ENCODE measurements at regions not wholly inside any gene's neighbourhood (a gene's known extent, or its start where the extent isn't known, plus 50 kb on each side); places are given as distances from the start of the nearest gene placed in this dataset.

DNA sequence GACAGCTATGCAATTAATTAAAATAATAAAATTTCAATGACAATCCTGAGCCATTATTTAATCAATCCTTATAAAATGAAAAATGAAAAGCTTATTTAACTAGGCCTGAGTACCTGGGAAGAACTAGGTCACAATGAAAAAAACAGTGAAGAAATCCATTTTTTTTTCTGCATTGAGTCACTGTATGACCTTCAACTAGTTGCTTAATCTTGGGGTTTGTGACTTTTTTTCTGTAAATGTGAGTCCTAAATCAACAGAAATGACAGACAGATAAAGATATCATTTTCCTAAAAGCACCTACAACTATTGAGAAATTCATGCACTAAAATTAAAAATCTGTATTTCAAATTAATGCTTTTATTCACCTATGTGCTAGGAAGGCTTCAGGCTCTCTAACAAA is 96.8 kb downstream of the TMEM26 start:
- no peak for DNase-seq (ENCODE audit: low read depth)

DNA sequence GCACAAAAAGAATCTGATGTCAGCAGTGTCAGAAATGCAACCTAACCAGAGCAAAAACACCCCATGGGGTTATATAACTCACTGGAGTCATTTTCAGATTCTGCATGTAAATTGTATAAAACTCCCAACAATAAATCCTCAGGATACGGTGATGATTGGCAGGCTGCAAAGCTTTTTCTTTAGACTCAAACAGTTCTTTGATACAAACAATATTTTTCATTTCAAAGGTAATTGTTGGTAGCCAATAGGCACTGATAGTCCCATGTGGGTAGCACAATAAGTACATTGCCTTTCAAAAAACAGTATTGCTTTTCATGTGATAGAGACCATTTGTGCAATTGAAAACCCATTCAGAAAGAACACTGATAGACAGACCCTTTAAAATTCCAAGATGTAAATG is 98.0 kb downstream of the TMEM26 start:
- no peak for DNase-seq (ENCODE audit: low read depth)

DNA sequence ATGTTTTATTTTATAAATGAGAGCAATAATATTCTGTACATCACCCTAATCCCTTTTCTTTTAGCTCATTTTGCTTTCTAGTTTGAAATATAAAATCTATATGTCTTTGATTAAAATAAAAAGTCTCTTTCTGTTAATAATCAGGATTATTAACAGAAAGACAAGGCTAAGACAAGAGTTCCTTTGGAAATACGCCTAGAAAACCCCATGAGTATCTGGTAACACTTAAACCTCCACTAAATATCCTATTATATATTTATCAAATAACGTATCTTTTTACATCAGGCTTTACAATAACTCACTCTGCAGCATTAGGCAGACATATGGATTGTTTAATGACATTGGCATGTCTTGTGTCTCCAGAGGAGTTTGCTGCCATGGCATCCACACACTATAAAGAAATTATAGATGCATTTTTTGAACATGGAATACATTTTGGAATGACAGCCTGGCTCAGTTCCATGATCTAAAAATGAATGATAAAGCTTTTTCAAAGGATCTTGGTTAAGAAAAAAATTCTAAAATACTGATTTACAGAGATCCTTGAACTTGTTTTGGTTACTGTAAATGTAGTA is 98.7 kb downstream of the TMEM26 start:
- DNase-seq (ENCODE audit: low read depth), result no peak

DNA sequence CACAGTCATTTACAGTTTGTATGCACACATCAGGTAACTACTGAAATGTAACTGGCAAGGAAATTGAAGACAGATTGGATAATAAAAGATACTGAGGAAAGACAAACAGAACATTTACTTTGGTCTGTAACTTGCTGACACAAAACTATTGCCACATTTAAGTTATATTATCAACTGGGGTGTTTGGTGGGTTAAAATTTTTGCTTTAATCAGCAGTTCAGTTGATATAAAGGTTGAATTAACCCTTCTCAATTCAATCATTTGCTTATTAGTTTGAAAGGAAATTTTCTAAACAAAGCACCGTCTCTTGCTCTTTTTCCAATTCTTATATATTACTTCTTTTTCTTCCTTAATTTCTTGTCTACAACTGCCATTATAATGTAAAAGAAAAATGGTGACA is 102.4 kb downstream of the TMEM26 start:
- no peak for DNase-seq (ENCODE audit: low read depth)

DNA sequence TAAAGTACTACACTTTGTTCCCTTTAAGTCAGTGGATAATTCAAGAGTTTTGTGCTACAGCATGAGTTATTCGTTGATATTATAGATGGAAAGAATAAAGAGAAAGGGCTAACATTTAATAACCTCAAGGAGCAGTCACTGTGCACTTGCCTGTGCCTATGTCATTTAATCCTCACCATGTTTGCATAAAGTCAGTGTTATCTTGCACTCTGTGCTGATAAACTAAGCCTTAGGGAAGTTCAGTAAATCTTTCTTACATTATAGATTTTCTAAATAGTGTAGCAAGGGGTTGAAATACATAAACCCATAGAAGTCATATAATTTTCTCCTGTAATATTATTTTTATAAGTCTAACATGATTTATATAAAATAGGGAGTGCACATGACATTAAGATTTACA is 103.1 kb downstream of the TMEM26 start:
- no peak for DNase-seq (ENCODE audit: low read depth)

DNA sequence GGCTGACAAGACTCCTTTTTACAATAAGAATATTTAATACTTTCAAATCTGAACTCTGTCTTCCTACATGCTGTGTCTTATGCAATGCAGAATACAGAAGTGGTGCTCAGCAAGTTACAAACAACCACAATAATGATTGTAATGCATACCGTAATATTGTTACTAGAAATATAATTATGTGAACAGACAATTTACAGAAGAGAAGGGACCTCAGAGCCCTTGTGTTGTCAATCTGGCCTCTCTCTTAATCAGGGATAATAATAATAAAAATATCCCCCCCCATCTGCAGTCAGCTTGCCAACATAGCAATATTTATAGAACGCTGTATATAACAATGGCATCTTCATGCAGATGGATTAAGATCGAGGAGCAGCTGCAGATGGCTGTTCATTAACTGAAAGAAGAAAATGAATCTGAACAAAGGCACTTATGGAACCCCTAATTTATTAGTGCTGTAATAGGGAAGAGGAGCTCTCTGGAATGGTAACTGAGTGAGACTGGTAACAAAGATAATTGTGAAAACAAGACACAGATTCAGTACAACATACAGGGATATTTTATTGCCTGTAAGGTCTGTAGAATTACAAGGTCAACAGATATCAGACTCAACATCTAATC is 106.3 kb downstream of the TMEM26 start:
- no peak for DNase-seq (ENCODE audit: low read depth)

DNA sequence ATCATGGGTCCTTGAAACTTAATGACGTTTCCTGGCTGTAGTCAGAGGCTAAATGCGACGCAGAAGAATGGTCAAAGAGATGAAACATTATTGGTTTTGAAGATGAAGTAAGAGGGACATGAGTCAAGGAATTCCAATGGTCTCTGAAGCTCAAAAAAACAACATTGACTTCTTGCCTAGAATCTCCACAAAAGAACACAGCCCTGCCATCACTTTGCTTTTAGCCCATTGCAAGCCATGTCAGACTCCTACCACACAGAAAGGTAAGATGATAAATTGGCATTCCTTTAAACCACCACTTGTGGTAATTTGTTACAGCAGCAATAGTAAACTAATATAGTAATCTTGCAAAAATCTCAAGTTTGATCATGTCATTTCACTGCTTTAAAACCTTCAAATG is 109.4 kb downstream of the TMEM26 start:
- no peak for DNase-seq (ENCODE audit: low read depth)

DNA sequence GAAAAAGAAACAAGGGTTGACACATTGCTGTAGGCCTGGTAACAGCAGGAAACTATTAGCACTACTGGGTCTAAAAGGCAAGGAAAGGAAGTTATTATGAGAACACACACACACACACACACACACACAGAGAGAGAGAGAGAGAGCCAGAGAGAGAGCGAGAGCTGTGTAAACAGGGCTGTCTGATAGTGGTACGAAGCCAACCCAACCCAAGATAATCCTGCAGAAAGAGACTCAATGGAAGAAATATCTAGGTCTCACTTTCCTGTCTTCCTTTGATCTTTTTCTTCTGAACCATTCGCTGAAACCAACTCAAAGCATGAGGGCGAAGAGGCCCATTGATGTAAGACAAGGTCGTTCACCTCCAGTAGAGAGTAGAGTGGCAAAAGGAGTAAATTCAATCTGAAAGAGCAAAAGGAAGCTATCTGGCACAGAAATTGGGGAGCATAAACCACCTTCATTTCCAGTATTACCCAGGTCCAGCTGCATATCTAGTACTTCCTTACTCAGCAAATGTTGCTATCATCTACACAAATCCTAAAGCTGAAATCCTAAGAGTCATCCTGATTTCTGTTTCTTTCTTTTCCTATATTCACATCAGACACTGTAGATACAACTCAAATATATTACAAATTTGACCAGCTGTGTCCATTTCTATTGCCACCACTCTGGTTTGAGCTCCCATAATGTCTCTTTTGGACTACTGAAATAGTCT is 110.2 kb downstream of the TMEM26 start:
- DNase-seq (ENCODE audit: low read depth), result no peak

DNA sequence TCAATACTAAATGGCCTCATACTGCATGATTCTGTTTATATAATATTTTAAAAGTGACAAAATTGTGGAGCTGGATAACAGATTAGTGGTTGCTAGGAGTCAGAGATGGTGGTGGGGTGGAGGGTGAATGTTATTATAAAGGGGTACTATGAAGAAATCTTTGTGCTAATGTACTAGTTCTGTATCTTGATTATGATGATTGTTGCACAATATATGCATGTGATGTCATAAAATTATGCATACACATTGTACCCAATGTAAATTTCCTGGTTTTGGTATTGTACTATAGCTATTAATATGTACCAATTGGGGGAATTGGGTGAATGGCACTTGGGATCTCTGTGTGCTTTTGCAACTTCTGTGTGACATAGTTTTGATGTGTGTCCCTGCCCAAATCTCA is 112.2 kb downstream of the TMEM26 start:
- DNase-seq (ENCODE audit: low read depth), result no peak

DNA sequence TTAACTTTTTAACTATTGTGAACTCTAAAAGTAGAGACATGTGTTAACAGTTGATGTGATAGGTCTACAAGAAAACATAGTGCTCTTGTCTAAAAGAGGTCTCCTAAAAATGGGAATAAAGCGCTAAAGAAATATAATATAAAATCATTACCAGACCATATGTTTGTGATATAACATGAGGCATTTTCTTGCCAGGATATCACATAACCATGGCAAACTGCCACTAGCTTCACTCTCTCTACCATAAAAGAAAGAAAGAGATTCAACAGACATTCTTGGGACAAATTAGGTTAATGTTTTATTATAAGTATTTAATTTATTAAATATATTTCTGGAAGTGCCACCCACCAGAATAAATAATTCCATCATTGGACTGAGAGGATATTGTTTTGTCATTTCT is 115.0 kb downstream of the TMEM26 start:
- no peak for DNase-seq (ENCODE audit: low read depth)

DNA sequence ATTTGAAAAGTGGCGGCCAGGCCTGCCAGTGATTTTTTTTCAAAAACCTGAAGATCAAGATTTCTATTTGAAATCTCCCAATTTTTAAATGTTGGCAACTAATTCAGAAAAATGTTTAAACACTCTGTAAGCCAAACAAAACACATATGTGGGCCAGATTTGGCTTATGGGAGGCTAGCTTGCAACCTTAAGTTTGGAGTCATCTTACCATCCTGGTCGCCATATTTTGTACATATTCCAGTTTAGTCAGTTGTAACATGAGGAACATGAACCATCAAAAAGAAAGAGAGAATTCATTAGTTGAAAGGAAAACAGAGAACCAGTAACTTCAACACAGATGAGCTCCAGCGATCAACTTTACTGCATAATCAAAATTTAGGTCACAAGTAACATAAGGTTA is 115.4 kb downstream of the TMEM26 start:
- DNase-seq (ENCODE audit: low read depth), result no peak

DNA sequence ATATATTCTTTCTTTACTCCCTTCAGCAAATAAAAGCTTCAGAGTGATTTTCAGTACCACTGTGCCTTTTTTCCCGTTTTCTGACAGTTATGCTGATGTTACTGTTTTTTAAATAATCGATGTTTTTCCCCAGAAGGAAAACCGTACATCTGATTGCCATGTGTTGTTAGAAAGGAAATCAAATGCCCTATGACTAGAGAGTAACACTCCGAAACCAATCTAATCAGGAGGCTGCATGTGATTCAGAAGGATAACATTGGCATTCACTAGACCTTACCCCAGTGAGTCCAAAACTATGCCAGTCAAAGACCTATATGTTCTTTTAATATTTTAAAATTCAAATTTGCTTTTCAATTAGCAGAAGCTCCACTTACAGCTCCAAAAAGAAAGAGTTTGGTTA is 116.3 kb downstream of the TMEM26 start:
- no peak for DNase-seq (ENCODE audit: low read depth)

DNA sequence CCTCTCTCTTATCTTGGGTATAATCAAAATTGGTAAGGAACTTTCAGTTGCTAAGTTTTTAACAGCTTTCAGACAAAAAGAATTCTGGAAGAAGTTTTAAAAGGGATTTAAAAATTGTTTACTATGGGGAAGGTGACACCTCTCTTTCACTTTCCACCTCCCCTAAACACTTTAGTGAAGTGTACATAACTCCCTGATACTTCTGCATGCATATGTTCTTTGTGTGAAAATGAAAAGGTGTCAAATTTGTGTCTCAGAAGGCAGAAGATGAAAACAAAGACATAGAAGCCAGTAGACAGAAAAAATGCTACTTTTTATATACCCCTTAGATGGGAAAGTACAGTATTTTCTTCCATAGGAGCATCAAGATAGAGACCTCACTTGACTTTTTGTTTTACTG is 117.8 kb downstream of the TMEM26 start:
- no peak for DNase-seq (ENCODE audit: low read depth)

DNA sequence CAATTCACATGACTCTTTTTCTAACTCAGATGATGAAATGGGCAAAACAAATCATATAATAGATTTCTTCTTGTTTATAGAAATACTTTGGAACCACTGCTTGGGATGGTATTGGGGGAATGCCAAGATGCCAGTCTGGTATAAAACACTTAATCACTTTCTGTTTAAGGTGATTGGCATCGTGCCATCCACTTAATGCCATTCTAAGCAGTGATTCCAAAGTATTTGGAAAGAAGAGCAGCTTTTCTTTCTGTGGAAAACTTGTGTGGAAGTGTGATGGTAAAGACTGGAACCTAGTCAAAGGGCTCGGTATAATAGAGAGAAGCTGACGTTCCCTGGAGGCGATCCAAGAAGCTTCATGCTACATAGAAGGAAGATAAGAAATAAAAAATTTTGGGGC is 120.6 kb downstream of the TMEM26 start:
- DNase-seq (ENCODE audit: low read depth), result no peak

DNA sequence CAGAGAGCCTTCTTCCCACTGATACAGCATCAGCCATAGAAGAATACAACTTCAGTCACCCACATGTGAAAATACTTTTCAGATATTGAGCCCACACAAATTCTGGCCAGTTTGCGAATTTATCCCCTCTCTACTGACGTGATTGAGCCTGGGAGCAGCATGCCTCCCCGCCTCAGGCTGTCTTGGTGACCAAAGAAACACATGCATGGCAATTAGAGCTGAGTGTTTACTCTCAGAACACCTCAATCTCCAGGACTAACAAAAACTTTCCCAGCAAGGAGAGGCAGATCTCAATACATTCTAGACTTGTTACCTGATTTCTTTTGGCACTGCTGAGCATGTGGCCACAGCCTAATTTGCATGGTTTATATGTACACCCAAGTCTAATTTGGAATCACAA is 122.5 kb downstream of the TMEM26 start:
- no peak for DNase-seq (ENCODE audit: low read depth)

DNA sequence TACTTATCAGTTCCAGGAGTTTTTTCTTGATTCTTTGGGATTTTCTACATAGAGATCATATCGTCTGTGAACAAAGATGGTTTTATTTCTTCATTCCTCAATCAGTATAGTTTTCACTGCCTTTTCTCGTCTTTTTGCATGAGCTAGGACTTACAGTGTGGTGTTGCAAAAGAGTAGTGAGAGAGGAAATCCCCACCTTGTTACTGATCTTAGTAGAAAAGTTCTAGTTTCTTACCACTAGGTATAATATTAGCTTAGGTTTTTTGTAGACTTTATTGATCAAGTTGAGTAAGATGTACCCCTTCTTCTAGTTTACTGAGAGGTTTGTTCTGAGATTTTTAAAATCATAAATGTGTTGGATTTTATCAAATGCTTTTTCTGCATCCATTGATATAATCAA is 123.3 kb downstream of the TMEM26 start:
- DNase-seq (ENCODE audit: low read depth), result no peak

DNA sequence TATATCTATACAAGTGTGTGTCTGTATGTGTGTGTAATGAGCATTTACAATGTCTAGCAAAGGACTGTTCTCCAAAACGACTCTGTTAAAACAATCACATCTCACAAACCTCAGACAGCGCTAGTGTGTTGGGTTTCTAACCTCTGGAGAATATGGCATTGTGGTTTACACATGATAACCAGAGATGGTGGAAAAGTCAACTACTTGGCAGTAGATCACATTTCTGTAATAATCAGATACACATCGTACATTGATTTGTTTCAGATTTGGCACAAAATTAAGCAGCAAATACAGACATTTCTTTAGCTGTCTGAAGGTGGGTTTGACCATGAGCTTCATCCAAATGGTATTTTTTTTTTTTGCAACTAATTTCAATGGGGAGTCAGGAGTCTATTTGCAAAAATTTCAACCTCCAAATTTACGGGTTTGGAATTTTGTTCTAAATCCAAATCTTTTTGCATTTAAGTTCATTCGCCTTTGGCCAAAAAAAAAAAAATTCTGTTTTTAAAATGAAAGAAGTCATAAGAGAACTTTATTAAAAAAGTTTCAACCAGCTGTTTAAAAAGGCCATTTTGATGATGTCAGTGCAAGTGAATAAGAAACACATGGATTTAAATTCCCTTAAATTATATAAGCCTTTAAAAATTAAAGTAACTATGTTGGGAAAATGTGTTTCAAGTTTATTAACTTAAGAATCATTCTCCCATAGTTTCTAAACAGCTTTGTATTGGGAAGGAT is 127.8 kb downstream of the TMEM26 start:
- no peak for DNase-seq (ENCODE audit: low read depth)

DNA sequence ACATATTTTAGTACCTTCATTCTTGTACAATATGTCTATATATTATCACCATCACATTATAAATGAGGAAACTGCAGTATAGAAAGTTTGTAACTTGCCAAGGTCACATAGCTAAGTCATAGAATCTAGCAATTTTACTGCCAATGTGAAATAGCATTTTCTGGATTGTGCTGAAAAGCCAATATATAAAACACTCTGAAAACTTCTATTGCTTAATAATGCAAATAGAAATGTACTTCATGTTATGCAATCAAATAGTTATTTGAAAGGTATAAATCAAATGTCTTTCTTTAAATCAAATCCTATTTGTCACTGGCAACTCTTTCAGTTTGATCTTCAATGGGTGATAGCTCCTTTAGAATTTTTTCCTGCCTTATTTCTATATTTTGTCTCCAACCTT is 129.5 kb downstream of the TMEM26 start:
- no peak for DNase-seq (ENCODE audit: low read depth)

DNA sequence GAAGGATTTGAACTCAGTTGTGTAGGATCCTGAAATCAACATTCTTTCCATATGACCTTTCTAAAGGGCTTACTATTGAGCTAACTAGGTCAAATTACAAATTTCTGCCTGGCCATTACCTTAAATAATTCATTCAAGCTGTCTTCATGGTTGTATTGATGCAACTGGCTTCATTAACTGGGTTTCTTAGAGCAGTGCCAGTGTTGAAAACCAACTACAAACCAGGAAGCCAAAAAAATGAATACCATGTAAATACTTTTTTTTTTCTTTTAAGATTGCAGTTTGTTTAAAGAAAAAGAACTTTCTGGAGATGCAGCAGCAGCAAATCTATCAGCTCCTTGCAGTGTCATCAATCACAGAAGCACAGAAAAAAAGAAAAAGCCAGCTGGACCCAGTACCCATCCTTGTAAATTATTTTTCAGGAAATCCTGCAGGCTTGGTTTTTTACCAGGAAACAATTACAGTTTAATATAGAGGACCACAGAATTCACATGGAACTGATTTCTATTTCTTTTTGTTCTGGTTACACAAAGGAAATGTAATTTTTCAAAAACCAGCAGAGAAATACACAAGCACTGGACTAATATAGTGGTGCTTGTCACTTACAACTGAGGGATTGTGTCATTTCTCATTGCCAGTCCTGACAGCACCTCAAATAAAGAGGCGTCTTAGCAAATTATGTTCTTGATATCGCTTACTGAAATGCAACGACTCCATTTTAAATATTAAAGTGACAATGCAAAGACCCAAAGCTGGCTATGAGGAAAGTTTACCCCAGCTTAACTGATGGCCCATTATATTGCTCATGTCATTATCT is 131.9 kb downstream of the TMEM26 start:
- DNase-seq (ENCODE audit: low read depth), result no peak

DNA sequence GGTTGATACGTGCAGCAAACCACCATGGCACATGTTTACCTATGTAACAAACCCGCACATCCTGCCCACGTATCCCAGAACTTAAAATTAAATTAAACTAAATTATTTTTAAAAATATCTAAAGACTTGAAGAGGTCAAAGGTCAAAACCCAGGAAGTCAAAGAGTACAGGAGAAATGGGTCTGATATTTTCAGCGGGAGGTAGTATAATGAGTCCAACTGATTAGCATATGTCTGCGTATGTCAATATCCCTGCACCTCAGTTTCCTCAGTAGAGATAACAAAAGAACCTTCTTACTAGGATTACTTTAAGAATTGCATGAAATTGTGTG is 133.0 kb downstream of the TMEM26 start:
- no peak for DNase-seq (ENCODE audit: low read depth)

DNA sequence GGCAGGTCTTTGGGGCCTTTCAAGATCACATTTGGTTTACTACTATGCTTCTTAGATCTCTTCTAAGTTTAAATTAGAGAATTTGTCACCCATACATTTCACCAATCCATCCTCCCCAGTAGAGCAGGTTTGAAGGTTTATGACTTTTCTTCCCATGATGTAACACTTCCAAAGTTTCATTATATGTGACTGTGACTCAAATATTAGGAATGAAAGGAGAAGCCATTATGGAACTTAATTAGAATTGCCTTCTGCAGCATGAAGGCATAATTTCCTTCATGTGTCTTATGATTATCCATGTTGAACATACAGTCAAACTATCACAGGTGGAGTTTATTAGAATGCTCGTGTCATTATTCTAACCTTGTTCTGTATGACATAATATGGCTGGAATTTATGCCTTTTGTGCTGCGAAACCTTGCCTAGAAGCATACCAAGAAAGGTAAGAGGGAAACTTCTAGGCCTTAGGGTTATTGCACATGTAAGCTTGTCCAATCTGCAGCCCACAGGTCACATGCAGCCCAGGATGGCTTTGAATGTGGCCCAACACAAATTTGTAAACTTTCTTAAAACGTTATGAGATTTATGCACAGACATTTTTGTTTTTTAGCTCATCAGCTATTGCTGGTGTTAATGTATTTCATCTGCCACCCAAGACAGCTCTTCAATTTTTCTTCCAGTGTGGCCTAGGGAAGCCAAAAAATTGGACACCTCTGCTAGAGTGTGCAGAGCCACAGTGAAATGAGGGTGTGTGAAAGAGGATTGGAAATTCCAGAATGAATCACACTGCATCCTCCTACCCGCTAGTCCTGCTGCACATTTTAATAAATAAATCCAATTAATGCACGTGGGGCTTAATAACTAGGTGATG is 133.6 kb downstream of the TMEM26 start:
- no peak for DNase-seq (ENCODE audit: low read depth)

Measured in ELR (cell line).